ENCODE measurements at regions not wholly inside any gene's neighbourhood (a gene's known extent, or its start where the extent isn't known, plus 50 kb on each side); places are given as distances from the start of the nearest gene placed in this dataset.

- no peak for TF ChIP-seq CTCF (IDR thresholded peaks at IDR 0.05)
- no peak for TF ChIP-seq POLR2A (IDR thresholded peaks at IDR 0.05)
Observed at GRCh38 chr9:102209176-102209575, 470.7 kb upstream of the GRIN3A start.
